SU-DHL-6 (cell line): ENCODE measurements at regions not wholly inside any gene's neighbourhood (a gene's known extent, or its start where the extent isn't known, plus 50 kb on each side); places are given as distances from the start of the nearest gene placed in this dataset.

ENCODE experiments used
- EZH2phosphoT487 ChIP-seq: fragments of 200-600 bp; sonication (generic), shearing (Covaris generic); conservative IDR thresholded peaks from 2 replicates; pipeline ENCODE4 v1.6.1; 2018; ENCODE audit warnings: mild to moderate bottlenecking, antibody characterized with exemption, low read length, moderate library complexity, mixed read lengths
- TF ChIP-seq, protein P1 (sequence below): fragments of 200-600 bp; sonication (generic); IDR thresholded peaks from one replicate; pipeline ENCODE4 v1.5.1; 2017; ENCODE audit warnings: antibody characterized with exemption, mild to moderate bottlenecking, low read length, moderate library complexity; ENCODE audit not compliant: insufficient read depth, poor library complexity, severe bottlenecking

DNA sequence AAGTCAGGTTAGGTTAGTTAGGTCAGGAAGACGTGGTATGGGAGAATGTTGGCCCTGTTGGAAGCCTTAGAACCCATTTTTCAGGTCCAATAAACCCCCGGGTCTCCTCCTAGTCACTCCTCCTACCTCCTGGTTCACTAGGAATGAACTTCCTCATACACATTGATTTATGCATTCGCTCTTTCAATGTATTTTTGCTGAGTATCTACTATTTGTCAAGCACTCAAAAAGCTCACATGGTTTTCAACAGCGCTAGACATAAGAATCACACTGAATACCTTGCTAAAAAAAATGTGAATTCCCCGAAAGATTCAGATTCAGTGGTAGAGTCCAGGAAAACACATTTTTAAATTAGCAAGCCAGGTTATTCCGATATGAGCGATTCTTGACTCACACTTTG lies 85.8 kb upstream of the LRRN2 start:
- TF ChIP-seq, protein P1, sequence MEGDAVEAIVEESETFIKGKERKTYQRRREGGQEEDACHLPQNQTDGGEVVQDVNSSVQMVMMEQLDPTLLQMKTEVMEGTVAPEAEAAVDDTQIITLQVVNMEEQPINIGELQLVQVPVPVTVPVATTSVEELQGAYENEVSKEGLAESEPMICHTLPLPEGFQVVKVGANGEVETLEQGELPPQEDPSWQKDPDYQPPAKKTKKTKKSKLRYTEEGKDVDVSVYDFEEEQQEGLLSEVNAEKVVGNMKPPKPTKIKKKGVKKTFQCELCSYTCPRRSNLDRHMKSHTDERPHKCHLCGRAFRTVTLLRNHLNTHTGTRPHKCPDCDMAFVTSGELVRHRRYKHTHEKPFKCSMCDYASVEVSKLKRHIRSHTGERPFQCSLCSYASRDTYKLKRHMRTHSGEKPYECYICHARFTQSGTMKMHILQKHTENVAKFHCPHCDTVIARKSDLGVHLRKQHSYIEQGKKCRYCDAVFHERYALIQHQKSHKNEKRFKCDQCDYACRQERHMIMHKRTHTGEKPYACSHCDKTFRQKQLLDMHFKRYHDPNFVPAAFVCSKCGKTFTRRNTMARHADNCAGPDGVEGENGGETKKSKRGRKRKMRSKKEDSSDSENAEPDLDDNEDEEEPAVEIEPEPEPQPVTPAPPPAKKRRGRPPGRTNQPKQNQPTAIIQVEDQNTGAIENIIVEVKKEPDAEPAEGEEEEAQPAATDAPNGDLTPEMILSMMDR, result no peak
- no peak for TF ChIP-seq EZH2phosphoT487
